GM04503 (cell line): ENCODE measurements at regions not wholly inside any gene's neighbourhood (a gene's known extent, or its start where the extent isn't known, plus 50 kb on each side); places are given as distances from the start of the nearest gene placed in this dataset.

ENCODE experiments used
- DNase-seq: peaks from one replicate; pipeline ENCODE4 v3.0.0-alpha.2; 2012; ENCODE audit warnings: low read depth

DNA sequence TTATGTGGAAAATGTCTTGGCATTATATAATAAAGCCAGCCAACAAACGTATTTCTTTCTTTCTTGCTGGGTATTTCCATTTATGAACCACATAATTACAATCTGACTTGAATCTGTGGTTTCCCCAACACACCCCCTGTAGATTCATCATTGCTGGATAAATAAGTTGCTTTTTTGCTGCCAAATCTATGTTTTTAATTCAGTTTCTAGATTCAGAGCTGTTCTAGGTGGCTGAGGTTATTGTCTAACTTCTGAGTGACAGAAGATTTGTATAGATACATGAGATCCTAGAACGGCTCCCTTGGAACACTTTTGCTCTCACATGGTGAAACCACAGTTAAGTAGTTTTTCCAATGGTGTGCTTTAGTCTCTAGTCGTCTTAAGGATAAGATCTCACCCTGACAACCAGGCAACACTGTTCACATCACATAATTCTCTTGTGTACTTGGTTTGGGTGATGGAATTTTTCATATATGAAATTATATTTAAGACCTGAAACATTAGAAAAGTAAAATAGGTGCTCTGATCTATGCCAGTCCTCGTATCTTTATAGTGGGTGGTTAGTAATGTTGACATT, 239.1 kb downstream of the KLF12 start:
- no peak for DNase-seq

DNA sequence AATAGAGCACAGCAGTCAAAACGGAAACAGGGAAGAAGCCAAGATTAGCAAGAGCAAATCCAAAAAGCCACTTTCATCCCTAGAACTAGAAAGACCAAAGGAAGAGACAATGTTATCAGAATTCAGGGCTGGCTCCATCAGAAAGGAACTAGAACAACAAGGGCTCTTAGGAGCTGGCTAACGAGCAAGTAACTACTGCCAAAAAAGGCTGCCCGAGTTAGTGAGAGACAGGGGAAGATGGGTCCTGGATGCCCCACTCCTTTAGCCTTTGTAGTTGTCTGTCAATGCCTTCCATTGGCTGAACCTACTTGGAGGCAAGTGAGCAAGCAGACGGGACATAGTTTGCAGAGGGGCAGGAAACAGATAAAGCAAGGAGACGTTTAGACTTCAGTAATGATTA, 240.4 kb downstream of the KLF12 start:
- no peak for DNase-seq

DNA sequence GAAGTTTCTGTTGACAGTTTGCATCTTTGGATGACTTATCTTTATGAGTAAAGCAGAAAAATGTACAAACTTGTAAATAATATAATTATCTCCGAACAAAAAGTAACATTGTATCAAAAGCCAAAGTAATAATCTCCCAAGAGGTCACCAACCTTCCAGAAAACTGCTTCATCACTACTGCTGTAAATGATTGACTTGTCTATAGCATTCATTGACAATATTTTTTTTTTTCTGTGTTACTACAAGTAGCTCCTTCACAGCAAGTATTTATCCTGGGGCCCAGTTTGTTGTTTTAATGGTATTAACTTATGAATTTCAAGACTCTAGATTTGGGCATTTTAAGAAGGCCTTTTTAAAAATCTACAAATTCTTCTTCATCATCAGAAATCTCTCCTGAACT, 242.4 kb downstream of the KLF12 start:
- DNase-seq, result no peak

- DNase-seq, result no peak
These were observed 251.0 kb downstream of the KLF12 start for GRCh38 chr13:73883162-73883561.

DNA sequence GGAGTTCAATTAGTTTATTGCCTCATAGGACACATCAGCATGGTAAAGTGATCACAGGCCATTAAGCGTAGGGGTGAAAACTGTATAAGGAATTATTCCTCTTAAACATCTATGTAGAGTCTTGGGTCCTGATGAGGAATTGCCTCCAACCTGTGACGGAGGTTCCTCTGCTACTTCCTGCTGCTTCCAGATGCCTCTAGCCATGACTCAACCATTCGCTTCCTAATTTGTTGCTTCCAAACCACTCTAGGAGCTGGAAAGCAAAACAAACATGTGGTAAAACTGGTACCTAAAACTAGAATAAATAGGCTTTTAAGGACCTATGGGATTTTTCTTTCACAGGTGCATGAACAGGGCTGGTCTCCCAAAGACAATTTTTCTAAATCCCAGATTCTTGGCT, 253.8 kb downstream of the KLF12 start:
- DNase-seq, result no peak

- no peak for DNase-seq
These were observed 254.7 kb downstream of the KLF12 start for GRCh38 chr13:73879346-73880015.

DNA sequence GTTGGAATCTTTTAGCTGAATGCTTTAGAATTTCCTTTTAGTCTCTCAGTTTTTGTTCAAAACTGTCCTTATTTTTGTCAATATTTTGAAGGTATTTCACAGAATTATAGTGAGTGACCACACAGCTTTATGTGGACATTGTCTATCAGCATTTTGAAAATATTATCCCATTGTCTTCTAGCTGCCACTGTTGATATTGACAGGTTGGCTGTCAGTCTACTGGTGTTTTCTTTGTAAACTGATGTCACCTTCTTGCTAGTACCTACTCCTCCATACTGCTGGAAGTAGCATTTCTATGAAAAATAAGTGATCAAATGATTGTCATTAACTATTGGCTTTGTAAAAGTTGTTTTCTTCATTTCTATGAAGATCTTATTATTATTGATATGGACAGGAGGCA, 256.8 kb downstream of the KLF12 start:
- DNase-seq, result no peak

GRCh38 chr13:73876323-73876722, 257.9 kb downstream of the KLF12 start:
- DNase-seq, result no peak

GRCh38 chr13:73873940-73874830, 260.0 kb downstream of the KLF12 start:
- DNase-seq, result no peak

GRCh38 chr13:73872397-73872796, 261.8 kb downstream of the KLF12 start:
- DNase-seq, result no peak

- no peak for DNase-seq
These were observed 263.0 kb downstream of the KLF12 start for GRCh38 chr13:73870970-73871935.

- DNase-seq, result no peak
These were observed 264.0 kb downstream of the KLF12 start for GRCh38 chr13:73870036-73870741.

DNA sequence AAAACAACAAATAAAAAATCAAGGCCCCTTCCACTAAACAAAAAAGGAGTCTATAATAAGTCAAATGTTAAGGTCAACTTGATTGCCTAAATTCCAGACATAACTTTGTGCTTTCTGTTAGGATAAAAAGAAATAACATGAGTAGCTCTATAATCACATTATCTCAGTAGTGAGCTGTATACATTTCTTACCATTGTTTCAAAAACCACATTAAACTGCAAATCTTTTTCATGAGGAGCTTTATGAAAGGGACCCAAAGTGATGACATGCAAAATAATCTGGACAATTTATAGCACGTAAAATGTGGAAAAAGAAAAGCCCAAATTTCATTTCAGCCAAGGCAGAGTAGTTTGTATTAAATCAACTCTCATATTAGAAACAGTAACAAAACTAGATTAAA, 269.2 kb downstream of the KLF12 start:
- DNase-seq, result no peak

GRCh38 chr13:73861136-73861535, 273.1 kb downstream of the KLF12 start:
- DNase-seq, result no peak

GRCh38 chr13:73860501-73860900, 273.7 kb downstream of the KLF12 start:
- DNase-seq, result no peak

- no peak for DNase-seq
These were observed 274.4 kb downstream of the KLF12 start for GRCh38 chr13:73859841-73860240.

DNA sequence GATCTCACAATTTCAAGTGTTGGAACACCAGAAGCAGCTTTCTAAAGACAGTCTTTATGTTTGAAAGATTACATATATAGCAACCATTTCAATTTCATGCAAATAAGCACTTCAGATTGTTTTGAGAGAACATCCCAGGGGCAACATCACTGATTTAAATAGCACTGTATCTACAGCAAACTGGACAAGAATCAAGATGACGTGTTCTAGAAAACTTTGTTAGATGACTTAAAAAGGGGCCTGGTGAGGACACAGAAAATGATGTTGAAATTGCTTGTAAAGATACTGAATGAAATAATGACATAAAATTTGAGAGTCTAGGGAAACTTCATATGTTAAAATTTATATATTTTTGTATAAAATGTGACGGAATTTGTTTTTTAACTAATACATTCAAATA, 277.1 kb downstream of the KLF12 start:
- DNase-seq, result no peak

DNA sequence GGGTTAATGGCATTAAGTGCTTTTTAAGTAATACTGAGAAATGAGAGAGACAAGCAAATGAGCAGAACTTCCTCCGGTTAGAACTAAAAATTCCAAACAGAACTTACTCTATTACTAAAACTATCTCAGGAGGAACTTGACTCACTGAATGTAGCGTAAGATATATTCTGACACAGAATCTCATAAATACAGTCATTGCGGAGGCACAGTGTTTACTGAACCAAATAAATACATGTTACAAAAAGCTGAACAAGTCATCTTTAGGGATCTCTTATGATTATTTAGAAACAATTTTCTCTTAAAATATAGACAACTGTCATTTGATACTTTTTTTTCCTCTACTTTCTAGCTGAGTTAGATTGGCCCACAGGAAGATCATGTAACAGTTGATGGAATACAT, 283.1 kb downstream of the KLF12 start:
- DNase-seq, result no peak

GRCh38 chr13:73850104-73850873, 283.9 kb downstream of the KLF12 start:
- DNase-seq, result no peak

DNA sequence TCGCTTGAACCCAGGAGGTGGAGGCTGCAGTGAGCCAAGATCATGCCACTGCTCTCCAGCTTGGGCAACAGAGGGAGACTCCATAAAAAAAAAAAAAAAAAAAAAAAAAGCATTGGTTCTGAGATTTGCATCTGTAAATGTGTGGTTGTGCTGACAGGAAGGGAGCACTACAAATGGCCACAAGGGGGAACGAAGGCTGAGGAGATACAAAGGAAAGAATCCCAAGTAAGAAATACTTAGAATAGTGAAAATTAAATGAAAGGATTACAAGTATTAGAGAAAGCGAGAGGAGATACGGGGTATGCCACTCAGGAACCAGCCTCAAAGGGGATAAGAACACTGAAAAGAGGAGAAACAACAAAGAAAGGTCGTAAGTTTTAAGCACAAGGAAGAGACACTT, 284.9 kb downstream of the KLF12 start:
- DNase-seq, result no peak

DNA sequence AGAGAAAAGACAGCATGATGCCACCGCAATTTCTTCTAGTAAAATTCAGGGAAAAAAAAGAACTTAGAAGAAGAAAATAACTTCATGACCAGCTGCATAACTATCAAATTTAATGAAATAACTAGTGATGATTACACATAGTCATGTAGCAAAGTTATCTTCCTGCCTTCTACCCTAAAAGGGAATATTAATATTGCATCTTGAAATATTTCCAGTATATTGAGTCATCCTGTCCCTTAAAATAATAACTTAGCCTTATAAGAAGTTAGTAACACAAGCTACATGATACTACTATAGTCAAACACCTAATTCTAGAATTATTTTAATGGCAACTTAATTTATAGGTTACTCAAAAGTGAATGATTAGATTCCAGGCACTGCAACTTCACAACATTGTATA, 289.2 kb downstream of the KLF12 start:
- DNase-seq, result no peak
